WERI-Rb-1 (cell line): ENCODE measurements at regions not wholly inside any gene's neighbourhood (a gene's known extent, or its start where the extent isn't known, plus 50 kb on each side); places are given as distances from the start of the nearest gene placed in this dataset.

Experiments
- DNase-seq: peaks from one replicate; pipeline ENCODE4 v3.0.0-alpha.2; 2020
- H3K27ac ChIP-seq: fragments of 250-450 bp; sonication (Bioruptor Pico); 2 replicates; pipeline ENCODE4 v1.5.1; 2020; ENCODE audit warnings: mild to moderate bottlenecking, moderate library complexity
- H3K27me3 ChIP-seq: fragments of 250-450 bp; sonication (Bioruptor Pico); 2 replicates; pipeline ENCODE4 v1.5.1; 2021; ENCODE audit warnings: mild to moderate bottlenecking, low read depth, moderate library complexity; ENCODE audit not compliant: insufficient read depth, severe bottlenecking
- H3K36me3 ChIP-seq: fragments of 250-450 bp; sonication (Bioruptor Pico); 2 replicates; pipeline ENCODE4 v1.5.1; 2020; ENCODE audit warnings: mild to moderate bottlenecking, moderate library complexity
- H3K4me3 ChIP-seq: 2 replicates; pipeline ENCODE4 v1.5.1; 2011; ENCODE audit warnings: low read depth, mild to moderate bottlenecking, control low read depth, low read length
- H3K9me3 ChIP-seq: fragments of 250-450 bp; sonication (Bioruptor Pico); 2 replicates; pipeline ENCODE4 v1.5.1; 2021; ENCODE audit warnings: mild to moderate bottlenecking, moderate library complexity; ENCODE audit not compliant: severe bottlenecking
- CTCF ChIP-seq: IDR thresholded peaks from 2 replicates; pipeline ENCODE4 v1.5.1; 2011; ENCODE audit warnings: low read depth, mild to moderate bottlenecking, control low read depth, inconsistent platforms, low read length

- H3K4me3 ChIP-seq, result no peak overlapping the region
- no peaks in the 10 kb centered on the region for H3K9me3 ChIP-seq
- no peak for TF ChIP-seq CTCF
- no peak for DNase-seq
- no peaks in the 10 kb centered on the region for H3K27me3 ChIP-seq
- no peak overlapping the region for H3K27ac ChIP-seq
- H3K36me3 ChIP-seq, result no peaks in the 10 kb centered on the region
Observed at GRCh38 chr3:30221619-30222018, 384.8 kb upstream of the TGFBR2 start.

- H3K9me3 ChIP-seq, result no peaks in the 10 kb centered on the region
- no peak overlapping the region for H3K27ac ChIP-seq
- DNase-seq, result no peak
- H3K36me3 ChIP-seq, result no peaks in the 10 kb centered on the region
- H3K4me3 ChIP-seq, result no peak overlapping the region
- no peak for TF ChIP-seq CTCF
- no peaks in the 10 kb centered on the region for H3K27me3 ChIP-seq
Observed at GRCh38 chr3:30222441-30222840, 384.0 kb upstream of the TGFBR2 start.

- no peak overlapping the region for H3K4me3 ChIP-seq
- H3K36me3 ChIP-seq, result no peaks in the 10 kb centered on the region
- DNase-seq, result no peak
- H3K27me3 ChIP-seq, result no peaks in the 10 kb centered on the region
- no peaks in the 10 kb centered on the region for H3K9me3 ChIP-seq
- no peak for TF ChIP-seq CTCF
- H3K27ac ChIP-seq, result no peak overlapping the region
Observed at GRCh38 chr3:30225021-30225420, 381.4 kb upstream of the TGFBR2 start.

- DNase-seq, result no peak
- no peak for TF ChIP-seq CTCF
- no peak overlapping the region for H3K27ac ChIP-seq
- H3K4me3 ChIP-seq, result no peak overlapping the region
- H3K9me3 ChIP-seq, result no peaks in the 10 kb centered on the region
- no peaks in the 10 kb centered on the region for H3K27me3 ChIP-seq
- H3K36me3 ChIP-seq, result no peaks in the 10 kb centered on the region
Observed at GRCh38 chr3:30226601-30227151, 379.7 kb upstream of the TGFBR2 start.

DNA sequence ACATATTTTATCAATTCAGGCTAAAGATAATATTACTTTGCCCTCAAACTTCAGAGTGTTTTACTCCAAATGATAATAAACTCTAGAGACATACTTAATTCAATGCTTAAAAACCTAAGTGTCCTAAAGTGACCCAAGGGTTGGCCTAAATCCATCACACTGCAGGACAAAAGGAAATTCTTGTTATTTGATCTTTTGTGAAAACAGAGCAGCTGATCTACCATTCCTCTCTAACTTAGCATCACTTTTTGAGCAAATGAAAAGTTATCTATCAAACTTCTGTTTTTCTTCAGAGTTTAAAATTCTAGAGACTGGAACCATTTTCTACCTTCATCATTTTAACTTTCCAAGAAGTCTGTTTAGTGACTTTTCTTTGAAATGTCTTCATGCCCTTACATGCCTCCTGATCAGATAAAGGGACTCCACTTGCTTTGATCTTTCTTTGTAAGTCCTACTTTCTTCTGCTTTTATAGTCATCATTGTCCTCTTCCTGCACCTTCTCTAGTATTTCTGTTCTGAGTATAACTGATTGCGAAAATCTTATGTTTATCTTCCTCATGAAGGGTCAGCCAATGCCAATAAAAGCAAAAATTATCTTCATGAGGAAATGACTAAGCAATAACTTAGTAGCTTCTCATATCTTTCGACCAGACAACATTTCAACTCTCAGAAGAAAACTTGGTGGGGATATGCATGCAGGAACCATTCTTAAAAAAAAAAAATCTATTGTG, 378.7 kb upstream of the TGFBR2 start:
- Histone ChIP-seq H3K27ac (no peak overlapping the region), H3K36me3 (no peaks in the 10 kb centered on the region), H3K9me3 (no peaks in the 10 kb centered on the region), H3K27me3 (no peaks in the 10 kb centered on the region), H3K4me3 (no peak overlapping the region)
- no peak for DNase-seq
- TF ChIP-seq CTCF, result no peak

DNA sequence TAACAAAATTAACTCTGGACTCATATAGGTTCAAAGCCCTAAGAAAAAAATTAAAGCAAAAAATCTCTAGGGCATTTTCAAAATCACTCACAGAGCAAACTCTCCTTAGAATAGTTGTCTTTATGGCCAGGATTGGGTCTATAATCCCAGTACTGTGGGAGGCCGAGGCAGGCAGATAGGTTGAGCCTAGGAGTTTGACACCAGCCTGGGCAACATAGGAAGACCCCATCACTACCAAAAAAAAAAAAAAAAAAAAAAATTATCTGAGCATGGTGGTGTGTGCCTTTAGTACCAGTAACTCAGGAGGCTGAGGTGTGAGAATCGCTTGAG, 378.1 kb upstream of the TGFBR2 start:
- no peak overlapping the region for H3K4me3 ChIP-seq
- no peaks in the 10 kb centered on the region for H3K36me3 ChIP-seq
- H3K27me3 ChIP-seq, result no peaks in the 10 kb centered on the region
- no peak for TF ChIP-seq CTCF
- H3K27ac ChIP-seq, result no peak overlapping the region
- DNase-seq, result no peak
- no peaks in the 10 kb centered on the region for H3K9me3 ChIP-seq
